HCT116 (cell line): ENCODE measurements at regions not wholly inside any gene's neighbourhood (a gene's known extent, or its start where the extent isn't known, plus 50 kb on each side); places are given as distances from the start of the nearest gene placed in this dataset.

Source experiments
- EGR1 ChIP-seq: IDR thresholded peaks from 2 replicates; pipeline ENCODE4 v1.6.1; 2012; ENCODE audit warnings: low read depth
- EZH2 ChIP-seq: fragments of 200-600 bp; sonication (generic); IDR thresholded peaks from 2 replicates; pipeline ENCODE4 v1.6.1; 2017; ENCODE audit warnings: antibody characterized with exemption, mixed run types
- POLR2A ChIP-seq: IDR thresholded peaks from 2 replicates; pipeline ENCODE4 v1.7.0; 2011; ENCODE audit warnings: borderline replicate concordance; ENCODE audit not compliant: insufficient read depth, insufficient read length; ENCODE audit errors: extremely low read depth
- POLR2AphosphoS5 ChIP-seq: IDR thresholded peaks from 2 replicates; pipeline ENCODE4 v1.6.1; 2011; ENCODE audit warnings: mild to moderate bottlenecking, low read depth, low read length, moderate library complexity
- REST ChIP-seq: IDR thresholded peaks from 2 replicates; pipeline ENCODE4 v1.6.1; 2012; ENCODE audit warnings: low read depth
- SIN3A ChIP-seq: IDR thresholded peaks from 2 replicates; pipeline ENCODE4 v1.6.1; 2012; ENCODE audit warnings: low read depth
- SP1 ChIP-seq: IDR thresholded peaks from 2 replicates; pipeline ENCODE4 v1.6.1; 2012; ENCODE audit warnings: low read depth
- ZBTB33 ChIP-seq: IDR thresholded peaks from 2 replicates; pipeline ENCODE4 v1.6.1; 2011; ENCODE audit warnings: mild to moderate bottlenecking, low read length, moderate library complexity; ENCODE audit not compliant: insufficient replicate concordance; ENCODE audit errors: extremely low read depth
- ZNF274 ChIP-seq: fragments of 200-500 bp; sonication (Bioruptor generic); IDR thresholded peaks from 2 replicates; pipeline ENCODE4 v1.6.1; 2014; ENCODE audit warnings: mild to moderate bottlenecking, low read depth, low read length, inconsistent platforms
- TF ChIP-seq, protein P1 (sequence below): IDR thresholded peaks from 2 replicates; pipeline ENCODE4 v1.6.1; 2012
- TF ChIP-seq, protein P2 (sequence below), 3 experiments: fragments of 200-600 bp in 1 of 3; sonication (generic) in 1 of 3; IDR thresholded peaks in 2 of 3; conservative IDR thresholded peaks in 1 of 3; 2 replicates each; pipeline ENCODE4 v1.5.1; 2012 to 2017; ENCODE audit warnings: low read depth in 2 of 3, low read length in 2 of 3, antibody characterized with exemption in 1 of 3, borderline replicate concordance in 1 of 3, control low read depth in 1 of 3, mild to moderate bottlenecking in 1 of 3, mixed read lengths in 1 of 3, mixed run types in 1 of 3, moderate library complexity in 1 of 3; ENCODE audit not compliant: insufficient read depth in 1 of 3

DNA sequence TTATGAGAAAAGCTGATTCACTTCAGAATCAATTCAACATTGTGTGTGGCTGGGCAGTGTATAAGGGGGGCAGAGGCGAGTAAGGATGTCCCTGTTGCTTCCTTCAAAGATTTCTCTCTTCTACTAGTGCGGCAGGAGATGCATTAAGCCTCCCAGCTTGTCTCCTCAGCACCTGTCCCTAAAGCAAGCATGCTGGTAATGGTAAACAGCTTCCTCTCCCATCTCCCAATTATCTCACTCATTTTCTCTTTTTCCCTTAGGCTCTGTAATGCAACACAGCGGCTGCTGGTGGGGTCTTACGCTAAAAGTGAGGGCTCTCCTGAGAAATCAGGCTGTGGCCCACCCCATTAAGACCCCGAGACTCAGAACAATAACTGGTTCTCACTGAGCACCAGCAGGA is 306.4 kb upstream of the ROPN1 start:
- TF ChIP-seq POLR2A (no peak), SP1 (no peak), SIN3A (no peak), EZH2 (no peak), ZBTB33 (no peak), POLR2AphosphoS5 (no peak), ZNF274 (no peak), EGR1 (no peak), REST (no peak)
- TF ChIP-seq, protein P1, sequence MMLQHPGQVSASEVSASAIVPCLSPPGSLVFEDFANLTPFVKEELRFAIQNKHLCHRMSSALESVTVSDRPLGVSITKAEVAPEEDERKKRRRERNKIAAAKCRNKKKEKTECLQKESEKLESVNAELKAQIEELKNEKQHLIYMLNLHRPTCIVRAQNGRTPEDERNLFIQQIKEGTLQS = no peak
- TF ChIP-seq, protein P2, sequence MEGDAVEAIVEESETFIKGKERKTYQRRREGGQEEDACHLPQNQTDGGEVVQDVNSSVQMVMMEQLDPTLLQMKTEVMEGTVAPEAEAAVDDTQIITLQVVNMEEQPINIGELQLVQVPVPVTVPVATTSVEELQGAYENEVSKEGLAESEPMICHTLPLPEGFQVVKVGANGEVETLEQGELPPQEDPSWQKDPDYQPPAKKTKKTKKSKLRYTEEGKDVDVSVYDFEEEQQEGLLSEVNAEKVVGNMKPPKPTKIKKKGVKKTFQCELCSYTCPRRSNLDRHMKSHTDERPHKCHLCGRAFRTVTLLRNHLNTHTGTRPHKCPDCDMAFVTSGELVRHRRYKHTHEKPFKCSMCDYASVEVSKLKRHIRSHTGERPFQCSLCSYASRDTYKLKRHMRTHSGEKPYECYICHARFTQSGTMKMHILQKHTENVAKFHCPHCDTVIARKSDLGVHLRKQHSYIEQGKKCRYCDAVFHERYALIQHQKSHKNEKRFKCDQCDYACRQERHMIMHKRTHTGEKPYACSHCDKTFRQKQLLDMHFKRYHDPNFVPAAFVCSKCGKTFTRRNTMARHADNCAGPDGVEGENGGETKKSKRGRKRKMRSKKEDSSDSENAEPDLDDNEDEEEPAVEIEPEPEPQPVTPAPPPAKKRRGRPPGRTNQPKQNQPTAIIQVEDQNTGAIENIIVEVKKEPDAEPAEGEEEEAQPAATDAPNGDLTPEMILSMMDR (IDR thresholded peaks at IDR 0.05 in 2 of 3, conservative IDR thresholded peaks at IDR 0.05 in 1 of 3; ENCODE audit: borderline replicate concordance in 1 of 3, insufficient read depth in 1 of 3, low read depth in 2 of 3, low read length in 2 of 3) = no peak
